D721Med (cell line): ENCODE measurements at regions not wholly inside any gene's neighbourhood (a gene's known extent, or its start where the extent isn't known, plus 50 kb on each side); places are given as distances from the start of the nearest gene placed in this dataset.
"Not testable (repeated sequence)": the region's sequence is repeated elsewhere in the genome, so short reads cannot be mapped to it uniquely, and the experiment has no call there.

Experiments used
- DNase-seq: peaks from one replicate; pipeline ENCODE4 v3.0.0; 2011; ENCODE audit warnings: low spot score; ENCODE audit not compliant: insufficient read length
- FAIRE-seq: peaks from 2 replicates; lab custom pipeline; 2011; peaks lifted over from hg19 to GRCh38; lab: Jason Lieb, UNC
- CTCF ChIP-seq: IDR thresholded peaks from 2 replicates; pipeline ENCODE4 v1.5.1; 2012; ENCODE audit warnings: mild to moderate bottlenecking, control low read depth; ENCODE audit not compliant: insufficient read depth; ENCODE audit errors: missing control alignments

- DNase-seq (no peak), FAIRE-seq (no peak)
- no peak for TF ChIP-seq CTCF
Observed at GRCh38 chr2:128666596-128666995, 347.9 kb upstream of the HS6ST1 start.

GRCh38 chr2:128667391-128667790 lies 348.7 kb upstream of the HS6ST1 start:
- no peak for DNase-seq
- FAIRE-seq: no peak
- TF ChIP-seq CTCF: no peak

GRCh38 chr2:128668946-128669345 lies 350.3 kb upstream of the HS6ST1 start:
- no peak for TF ChIP-seq CTCF
- no peak for DNase-seq
- no peak for FAIRE-seq

- DNase-seq (no peak), FAIRE-seq (no peak)
- no peak for TF ChIP-seq CTCF
Observed at GRCh38 chr2:128670066-128670465, 351.4 kb upstream of the HS6ST1 start.

GRCh38 chr2:128671981-128672757 lies 353.5 kb upstream of the HS6ST1 start:
- FAIRE-seq: not testable (repeated sequence)

GRCh38 chr2:128679680-128680079 lies 361.0 kb upstream of the HS6ST1 start:
- FAIRE-seq, DNase-seq: not testable (repeated sequence)

More at GRCh38 chr2:128671981-128672757, 353.5 kb upstream of the HS6ST1 start:
- not testable (repeated sequence) for DNase-seq

GRCh38 chr2:128681507-128681906 lies 362.8 kb upstream of the HS6ST1 start:
- no peak for FAIRE-seq
- no peak for DNase-seq
- TF ChIP-seq CTCF: no peak

- no peak for TF ChIP-seq CTCF
- no peak for FAIRE-seq
Observed at GRCh38 chr2:128682266-128682665, 363.6 kb upstream of the HS6ST1 start.

More at GRCh38 chr2:128682266-128682665, 363.6 kb upstream of the HS6ST1 start:
- DNase-seq: no peak
